ENCODE measurements at regions not wholly inside any gene's neighbourhood (a gene's known extent, or its start where the extent isn't known, plus 50 kb on each side); places are given as distances from the start of the nearest gene placed in this dataset.

DNA sequence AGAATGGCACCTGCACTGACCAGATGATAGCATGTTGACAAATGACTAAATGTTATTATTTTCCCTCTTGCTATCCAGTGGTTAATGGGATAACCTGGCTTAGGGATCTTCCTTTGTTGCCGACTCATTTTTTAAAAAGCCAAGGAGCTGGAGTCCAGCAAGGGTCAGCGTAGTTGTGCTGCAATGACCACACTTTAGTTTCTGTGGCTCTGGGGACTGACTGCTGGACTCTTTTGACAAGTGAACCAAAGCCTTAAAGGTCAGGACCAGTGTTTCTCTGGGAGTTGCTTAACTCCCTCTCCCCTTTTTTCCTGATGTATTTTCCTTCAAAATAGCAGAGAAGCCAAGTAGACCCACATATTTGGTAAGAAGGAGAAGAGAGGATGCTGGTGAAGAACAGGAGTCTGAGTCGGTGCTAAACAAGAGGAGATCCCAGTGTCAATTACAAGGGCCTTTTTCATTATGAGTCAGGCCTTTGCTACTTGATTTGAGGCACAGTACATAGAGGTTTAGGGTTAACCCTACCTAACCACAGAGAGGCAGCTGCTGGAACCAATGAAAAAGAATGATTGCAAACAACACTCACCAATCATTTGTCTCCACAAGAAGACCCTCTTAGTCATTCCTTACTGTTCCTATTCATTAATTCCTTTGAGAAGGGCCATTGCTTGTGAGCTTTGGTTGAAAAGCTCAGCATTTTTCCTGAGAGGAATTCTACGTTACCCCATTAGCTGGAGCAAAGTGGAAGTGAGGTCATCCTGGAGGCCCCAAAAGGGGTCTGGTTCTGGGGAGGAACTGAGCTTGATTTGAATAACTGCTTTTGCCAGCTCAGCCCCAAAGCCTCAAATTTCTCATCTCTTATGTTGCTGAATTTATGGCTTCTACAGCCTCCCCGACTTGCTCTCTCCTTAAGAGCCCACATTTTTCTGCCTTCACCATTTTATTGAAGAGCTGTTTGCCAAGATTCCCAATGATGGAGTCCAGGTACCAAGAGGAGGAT, 137.6 kb upstream of the HNMT start:
- Histone ChIP-seq H3K4me2 (ENCODE audit: low read depth, low read length, poor library complexity, severe bottlenecking) (no peak overlapping the region), H3K27me3 (ENCODE audit: insufficient read depth, low read length, poor library complexity, severe bottlenecking) (no peaks in the 10 kb centered on the region), H4K20me1 (ENCODE audit: insufficient read depth, low read length, poor library complexity, severe bottlenecking) (no peaks in the 10 kb centered on the region), H3F3A (ENCODE audit: low read depth) (no peaks in the 10 kb centered on the region), H3K9me2 (replicated peaks; ENCODE audit: low read depth, low read length) (no peaks in the 10 kb centered on the region), H3K9me3 (ENCODE audit: insufficient read depth, low read depth, low read length) (no peaks in the 10 kb centered on the region), H3K4me3 (ENCODE audit: low read length, poor library complexity, severe bottlenecking) (no peak overlapping the region), H2AFZ (ENCODE audit: low read length) (no peak overlapping the region), H3K79me2 (ENCODE audit: insufficient read depth, low read length) (no peaks in the 10 kb centered on the region), H3K9ac (ENCODE audit: low read depth, low read length, poor library complexity, severe bottlenecking) (no peak overlapping the region), H3K36me3 (ENCODE audit: insufficient read depth, low read length) (no peaks in the 10 kb centered on the region), H3K4me1 (ENCODE audit: insufficient read depth, low read length, poor library complexity, severe bottlenecking) (no peaks in the 10 kb centered on the region)
- TF ChIP-seq EZH2phosphoT487 (IDR thresholded peaks at IDR 0.05; ENCODE audit: borderline replicate concordance): no peak
- TF ChIP-seq, protein P1, sequence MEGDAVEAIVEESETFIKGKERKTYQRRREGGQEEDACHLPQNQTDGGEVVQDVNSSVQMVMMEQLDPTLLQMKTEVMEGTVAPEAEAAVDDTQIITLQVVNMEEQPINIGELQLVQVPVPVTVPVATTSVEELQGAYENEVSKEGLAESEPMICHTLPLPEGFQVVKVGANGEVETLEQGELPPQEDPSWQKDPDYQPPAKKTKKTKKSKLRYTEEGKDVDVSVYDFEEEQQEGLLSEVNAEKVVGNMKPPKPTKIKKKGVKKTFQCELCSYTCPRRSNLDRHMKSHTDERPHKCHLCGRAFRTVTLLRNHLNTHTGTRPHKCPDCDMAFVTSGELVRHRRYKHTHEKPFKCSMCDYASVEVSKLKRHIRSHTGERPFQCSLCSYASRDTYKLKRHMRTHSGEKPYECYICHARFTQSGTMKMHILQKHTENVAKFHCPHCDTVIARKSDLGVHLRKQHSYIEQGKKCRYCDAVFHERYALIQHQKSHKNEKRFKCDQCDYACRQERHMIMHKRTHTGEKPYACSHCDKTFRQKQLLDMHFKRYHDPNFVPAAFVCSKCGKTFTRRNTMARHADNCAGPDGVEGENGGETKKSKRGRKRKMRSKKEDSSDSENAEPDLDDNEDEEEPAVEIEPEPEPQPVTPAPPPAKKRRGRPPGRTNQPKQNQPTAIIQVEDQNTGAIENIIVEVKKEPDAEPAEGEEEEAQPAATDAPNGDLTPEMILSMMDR (conservative IDR thresholded peaks at IDR 0.05; ENCODE audit: low read length): no peak

DNA sequence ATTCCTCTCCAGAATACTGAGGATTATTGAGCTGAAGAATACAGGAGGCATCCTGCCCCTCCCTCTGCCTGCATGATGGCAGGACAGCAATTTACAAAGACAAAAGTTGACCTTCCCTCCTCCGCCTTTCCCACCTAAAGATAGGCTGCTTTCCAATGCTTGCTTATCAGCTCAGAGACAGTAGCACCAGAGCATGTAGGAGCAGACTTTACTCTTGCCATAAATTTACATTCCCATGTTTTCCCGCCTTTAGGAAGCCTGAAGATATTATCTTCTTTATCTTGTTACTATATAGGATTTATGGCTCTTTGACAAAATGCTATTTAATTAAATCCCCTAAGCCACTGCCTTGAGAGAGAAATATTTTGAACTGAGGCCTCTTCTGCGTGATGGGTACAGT, 135.6 kb upstream of the HNMT start:
- Histone ChIP-seq H3K9me2 (replicated peaks; ENCODE audit: low read depth, low read length) (no peaks in the 10 kb centered on the region), H3K79me2 (ENCODE audit: insufficient read depth, low read length) (no peaks in the 10 kb centered on the region), H3K36me3 (ENCODE audit: insufficient read depth, low read length) (no peaks in the 10 kb centered on the region), H3K4me3 (ENCODE audit: low read length, poor library complexity, severe bottlenecking) (no peak overlapping the region), H3K4me2 (ENCODE audit: low read depth, low read length, poor library complexity, severe bottlenecking) (no peak overlapping the region), H3K9ac (ENCODE audit: low read depth, low read length, poor library complexity, severe bottlenecking) (no peak overlapping the region), H4K20me1 (ENCODE audit: insufficient read depth, low read length, poor library complexity, severe bottlenecking) (no peaks in the 10 kb centered on the region), H3K4me1 (ENCODE audit: insufficient read depth, low read length, poor library complexity, severe bottlenecking) (no peaks in the 10 kb centered on the region), H3K9me3 (ENCODE audit: insufficient read depth, low read depth, low read length) (no peaks in the 10 kb centered on the region), H2AFZ (ENCODE audit: low read length) (no peak overlapping the region), H3F3A (ENCODE audit: low read depth) (no peaks in the 10 kb centered on the region), H3K27me3 (ENCODE audit: insufficient read depth, low read length, poor library complexity, severe bottlenecking) (no peaks in the 10 kb centered on the region)
- TF ChIP-seq, protein P1 (conservative IDR thresholded peaks at IDR 0.05; ENCODE audit: low read length): no peak

DNA sequence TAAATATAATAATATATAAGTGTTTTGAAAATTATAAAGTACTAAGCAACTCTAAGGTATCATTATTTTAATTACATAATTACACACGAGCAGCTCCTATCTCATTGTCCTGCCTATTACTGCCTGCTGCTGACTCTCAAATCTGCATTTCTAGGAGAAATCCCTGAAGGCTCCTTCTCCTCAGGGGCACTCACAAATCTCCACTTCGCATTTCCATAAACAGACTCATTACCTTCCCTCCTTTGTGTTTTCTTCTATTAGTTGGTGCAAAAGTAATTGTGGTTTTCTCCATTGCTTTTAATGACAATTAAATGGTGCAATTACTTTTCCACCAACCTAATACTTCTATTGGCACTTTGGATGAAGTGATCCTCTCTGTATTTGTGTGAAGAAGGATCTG, 135.0 kb upstream of the HNMT start:
- H3F3A ChIP-seq (ENCODE audit: low read depth): no peaks in the 10 kb centered on the region
- H3K4me2 ChIP-seq (ENCODE audit: low read depth, low read length, poor library complexity, severe bottlenecking): no peak overlapping the region
- H3K9me3 ChIP-seq (ENCODE audit: insufficient read depth, low read depth, low read length): no peaks in the 10 kb centered on the region
- no peaks in the 10 kb centered on the region for H3K27me3 ChIP-seq (ENCODE audit: insufficient read depth, low read length, poor library complexity, severe bottlenecking)
- TF ChIP-seq, protein P1 (conservative IDR thresholded peaks at IDR 0.05; ENCODE audit: low read length): no peak
- TF ChIP-seq EZH2phosphoT487 (IDR thresholded peaks at IDR 0.05; ENCODE audit: borderline replicate concordance): no peak
- no peak overlapping the region for H3K9ac ChIP-seq (ENCODE audit: low read depth, low read length, poor library complexity, severe bottlenecking)
- no peaks in the 10 kb centered on the region for H3K79me2 ChIP-seq (ENCODE audit: insufficient read depth, low read length)
- H3K4me1 ChIP-seq (ENCODE audit: insufficient read depth, low read length, poor library complexity, severe bottlenecking): no peaks in the 10 kb centered on the region
- no peak overlapping the region for H2AFZ ChIP-seq (ENCODE audit: low read length)
- H3K36me3 ChIP-seq (ENCODE audit: insufficient read depth, low read length): no peaks in the 10 kb centered on the region
- H3K4me3 ChIP-seq (ENCODE audit: low read length, poor library complexity, severe bottlenecking): no peak overlapping the region
- H3K9me2 ChIP-seq (replicated peaks; ENCODE audit: low read depth, low read length): no peaks in the 10 kb centered on the region
- no peaks in the 10 kb centered on the region for H4K20me1 ChIP-seq (ENCODE audit: insufficient read depth, low read length, poor library complexity, severe bottlenecking)
